GM18508 (cell line): ENCODE measurements at regions not wholly inside any gene's neighbourhood (a gene's known extent, or its start where the extent isn't known, plus 50 kb on each side); places are given as distances from the start of the nearest gene placed in this dataset.
"Not testable (repeated sequence)": the region's sequence is repeated elsewhere in the genome, so short reads cannot be mapped to it uniquely, and the experiment has no call there.

ENCODE experiments used
- ATAC-seq: cut with Tn5 transposase; IDR thresholded peaks from one replicate; pipeline ENCODE4 v1.9.1; 2021; ENCODE audit warnings: moderate number of reproducible peaks; ENCODE audit not compliant: insufficient read depth, unreplicated experiment

DNA sequence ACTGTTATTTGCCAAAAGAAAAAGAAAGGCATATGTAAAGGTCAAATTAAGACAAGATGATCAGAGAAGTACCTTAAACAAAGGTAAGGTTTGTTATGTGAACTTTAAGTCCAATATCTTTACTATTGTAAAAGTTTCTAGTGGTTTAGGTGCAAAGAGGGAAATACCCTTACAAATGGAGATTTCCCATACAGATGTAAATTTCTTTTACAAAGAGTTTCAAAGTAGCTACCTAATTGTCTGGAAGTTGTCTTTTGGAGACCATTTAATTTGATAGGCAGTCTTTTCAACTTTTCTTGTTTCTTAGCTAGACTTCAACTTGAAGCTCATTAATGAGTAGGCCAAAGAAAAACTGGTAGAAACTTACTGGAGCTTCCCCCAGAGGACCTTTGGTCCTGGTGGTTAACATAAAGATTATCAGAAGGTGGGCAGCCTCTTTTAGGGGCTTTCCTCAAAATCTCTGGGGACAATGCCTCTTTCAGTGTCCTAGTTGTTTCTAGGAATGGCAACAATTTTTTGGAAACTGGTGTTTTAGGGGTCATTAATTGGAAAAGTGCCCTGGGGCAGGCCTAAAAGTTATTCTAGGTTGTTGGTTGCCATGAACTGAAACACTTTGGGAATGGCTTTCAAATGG is 297.3 kb downstream of the GUCY2F start:
- ATAC-seq: no peak

DNA sequence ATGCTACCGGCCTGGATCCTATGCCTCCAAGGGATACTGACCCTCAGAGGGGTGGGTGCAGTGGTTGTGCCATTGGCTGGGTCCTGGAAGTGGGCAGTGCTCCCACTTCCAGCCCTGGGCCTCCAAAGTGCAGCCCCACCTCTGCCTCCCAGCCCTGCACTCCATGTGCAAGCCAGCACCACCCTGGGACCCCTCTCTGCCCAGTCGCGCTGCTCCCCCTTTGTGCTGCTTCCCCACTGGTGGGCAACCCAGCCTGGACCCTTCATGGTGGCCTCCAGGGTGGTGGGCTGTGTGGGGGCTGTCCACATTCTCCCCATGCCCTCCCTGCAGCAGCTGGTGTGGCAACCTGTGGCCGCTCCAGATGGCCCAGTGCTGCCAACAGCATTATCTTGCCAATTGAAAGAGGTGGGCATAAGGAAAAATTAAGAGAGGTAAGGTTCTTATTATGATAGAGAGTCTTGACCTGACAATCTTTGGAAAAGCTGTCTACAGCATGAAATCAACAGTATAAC is 309.7 kb downstream of the GUCY2F start:
- no peak for ATAC-seq

DNA sequence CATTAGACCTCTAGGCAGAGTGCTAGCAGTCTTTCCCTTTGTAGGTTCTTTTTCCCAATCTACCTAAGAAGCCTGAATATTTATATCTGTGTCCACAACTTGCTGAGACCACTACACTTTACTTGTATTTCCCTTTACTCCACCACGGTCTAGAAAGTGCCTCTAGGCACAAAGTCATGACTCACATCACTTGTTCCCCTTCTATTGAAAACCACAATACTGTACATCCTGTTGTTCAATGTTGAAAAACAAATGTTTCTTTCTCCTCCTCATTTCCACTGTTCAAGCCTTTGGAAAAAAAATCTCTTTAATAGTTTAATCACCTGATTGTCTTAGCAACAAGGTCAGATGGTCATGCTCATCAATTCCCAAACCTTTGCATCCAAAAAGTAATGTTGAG is 326.7 kb downstream of the GUCY2F start:
- no peak for ATAC-seq

DNA sequence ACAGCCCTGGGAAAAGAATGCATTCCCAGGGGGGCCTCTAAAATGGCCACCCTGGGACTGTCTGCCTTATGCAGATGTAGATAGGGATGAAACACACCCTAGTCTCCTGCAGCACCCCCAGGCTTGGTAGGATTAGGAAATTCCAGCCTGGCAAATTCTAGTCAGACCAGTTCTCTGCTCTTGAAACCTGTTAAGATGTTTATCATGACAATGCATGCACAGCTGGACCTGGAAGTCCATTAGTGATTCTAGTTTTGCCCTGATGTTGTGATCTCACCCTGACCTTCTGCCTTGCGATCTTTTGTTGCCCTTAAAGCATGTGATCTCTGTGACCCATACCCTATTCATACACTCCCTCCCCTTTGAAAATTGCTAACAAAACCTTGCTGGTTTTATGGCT is 337.7 kb downstream of the GUCY2F start:
- not testable (repeated sequence) for ATAC-seq

DNA sequence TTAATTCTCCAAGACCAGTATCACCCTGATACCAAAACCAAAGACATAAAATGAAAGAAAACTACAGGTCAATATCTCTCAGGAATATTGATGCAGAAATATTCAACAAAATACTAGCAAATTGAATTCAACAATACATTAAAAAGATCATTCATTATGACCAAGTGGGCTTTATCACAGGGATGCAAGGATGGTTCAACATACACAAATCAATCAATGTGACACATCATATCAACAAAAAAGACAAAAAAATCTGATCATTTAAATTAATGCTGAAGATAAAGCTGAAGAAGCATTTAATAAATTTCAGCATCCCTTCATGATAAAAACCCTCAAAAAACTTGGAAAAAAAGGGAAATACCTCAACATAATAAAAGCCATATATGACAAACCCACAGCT is 341.4 kb downstream of the GUCY2F start:
- ATAC-seq: no peak

DNA sequence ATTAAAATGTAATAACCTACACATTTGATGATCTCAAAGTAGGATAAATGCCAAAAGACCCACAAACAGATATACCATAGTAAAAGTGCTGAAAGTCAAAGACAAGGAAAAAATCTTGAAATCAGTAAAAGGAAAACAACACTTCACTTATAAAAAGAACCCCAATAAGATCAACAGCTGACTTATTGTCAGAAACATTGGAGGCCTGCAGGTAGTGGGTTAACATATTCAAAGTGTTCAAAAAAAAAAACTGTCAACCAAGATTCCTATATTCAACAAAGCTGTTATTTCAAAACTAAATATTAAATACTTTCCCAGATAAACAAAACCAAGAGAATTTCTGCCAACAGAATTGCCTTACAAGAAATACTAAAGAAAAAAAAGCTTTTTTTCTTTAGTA is 347.1 kb downstream of the GUCY2F start:
- no peak for ATAC-seq

DNA sequence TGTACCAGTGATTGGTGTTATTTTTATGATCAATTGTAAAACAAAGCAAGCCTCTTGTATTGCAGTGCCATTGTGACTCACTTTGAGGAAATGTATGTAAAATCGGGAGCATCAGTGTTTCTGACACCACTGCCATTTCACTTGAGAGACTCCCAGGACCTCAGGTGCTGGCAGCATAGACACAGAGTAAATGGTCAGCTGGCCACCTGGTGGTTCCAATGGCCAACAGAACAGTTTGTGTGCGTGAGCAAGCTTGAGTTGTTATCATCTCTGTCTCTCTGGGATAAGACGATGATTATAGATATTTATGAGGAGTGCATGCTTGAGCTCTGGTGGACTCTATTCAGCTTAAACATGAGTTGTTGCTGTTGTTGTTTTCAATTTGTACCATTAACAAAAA is 356.6 kb downstream of the GUCY2F start:
- no peak for ATAC-seq

DNA sequence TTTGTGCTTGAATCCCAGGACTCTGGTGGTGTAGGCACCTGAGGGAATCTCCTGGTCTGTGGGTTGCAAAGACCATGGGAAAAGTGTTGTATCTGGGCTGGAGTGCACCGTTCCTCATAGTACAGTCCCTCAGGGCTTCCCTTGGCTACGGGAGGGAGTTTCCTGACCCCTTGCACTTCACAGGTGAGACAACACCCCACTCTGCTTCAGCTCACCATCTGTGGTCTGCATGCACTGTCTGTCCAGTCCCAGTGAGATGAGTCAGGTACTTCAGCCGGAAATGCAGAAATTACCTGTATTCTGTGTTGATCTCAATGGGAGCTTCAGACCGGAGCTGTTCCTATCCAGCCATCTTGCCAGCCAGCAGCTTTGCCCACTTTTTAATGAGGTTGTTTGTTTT is 353.0 kb upstream of the IRS4 start:
- no peak for ATAC-seq

DNA sequence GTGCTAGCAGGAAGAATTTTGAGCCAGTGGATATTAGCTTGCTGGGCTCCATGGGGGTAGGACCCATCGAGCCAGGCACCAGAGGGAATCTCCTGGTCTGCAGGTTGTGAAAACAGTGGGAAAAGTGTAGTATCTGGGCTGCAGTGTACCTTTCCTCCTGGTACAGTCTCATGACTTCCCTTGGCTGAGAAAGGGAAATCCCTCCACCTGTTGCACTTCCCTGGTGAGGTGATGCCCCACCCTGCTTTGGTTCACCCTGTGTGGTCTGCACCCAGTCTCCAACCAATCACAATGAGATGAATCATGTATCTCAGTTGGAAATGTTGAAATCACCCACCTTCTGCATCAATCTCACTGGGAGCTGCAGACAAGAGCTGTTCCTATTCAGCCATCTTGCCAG is 341.4 kb upstream of the IRS4 start:
- no peak for ATAC-seq

DNA sequence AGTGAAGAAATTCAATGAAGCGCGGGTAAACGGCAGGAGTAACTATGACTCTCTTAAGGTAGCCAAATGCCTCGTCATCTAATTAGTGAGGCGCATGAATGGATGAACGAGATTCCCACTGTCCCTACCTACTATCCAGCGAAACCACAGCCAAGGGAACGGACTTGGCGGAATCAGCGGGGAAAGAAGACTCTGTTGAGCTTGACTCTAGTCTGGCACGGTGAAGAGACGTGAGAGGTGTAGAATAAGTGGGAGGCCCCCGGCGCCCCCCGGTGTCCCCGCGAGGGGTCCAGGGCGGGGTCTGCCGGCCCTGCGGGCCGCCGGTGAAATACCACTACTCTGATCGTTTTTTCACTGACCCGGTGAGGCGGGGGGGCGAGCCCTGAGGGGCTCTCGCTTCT is 317.8 kb upstream of the IRS4 start:
- ATAC-seq: not testable (repeated sequence)

DNA sequence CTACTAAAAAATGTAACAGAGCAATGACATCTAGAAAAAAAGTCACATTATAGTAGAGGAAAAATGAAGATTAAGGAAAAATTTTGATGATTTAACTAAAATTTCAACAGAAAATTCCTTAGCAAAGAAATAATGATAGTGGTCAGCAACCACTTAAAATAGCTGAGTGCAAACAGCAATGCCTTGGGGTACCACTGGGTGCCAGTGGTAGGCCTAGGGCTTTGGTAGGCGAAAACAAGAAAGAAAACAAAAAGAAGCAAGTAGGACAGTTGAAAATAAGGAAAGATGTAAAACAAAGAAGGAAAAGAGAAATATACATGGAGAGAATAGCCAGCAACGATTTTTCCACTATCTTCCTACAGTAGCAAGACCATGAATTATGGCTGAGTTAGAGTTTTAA is 313.5 kb upstream of the IRS4 start:
- no peak for ATAC-seq

DNA sequence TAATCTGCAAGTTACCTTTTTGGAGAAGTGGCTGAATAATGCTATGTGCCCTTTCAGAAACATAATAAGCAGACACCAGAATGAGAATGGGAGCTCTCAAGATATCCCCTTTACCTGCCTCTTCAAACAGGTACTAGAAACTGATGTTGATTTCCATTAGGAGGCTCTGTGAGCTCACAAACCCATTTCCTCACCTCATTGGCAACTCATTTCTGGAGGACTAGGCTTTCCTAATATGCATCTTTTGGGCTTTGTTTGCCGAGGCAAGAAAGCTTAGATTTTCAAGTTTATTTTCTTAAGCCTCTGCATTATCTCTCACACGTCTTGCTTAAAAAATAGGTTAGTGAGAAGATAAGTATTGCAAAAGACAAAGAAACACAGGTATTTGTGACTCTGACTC is 313.1 kb upstream of the IRS4 start:
- no peak for ATAC-seq

DNA sequence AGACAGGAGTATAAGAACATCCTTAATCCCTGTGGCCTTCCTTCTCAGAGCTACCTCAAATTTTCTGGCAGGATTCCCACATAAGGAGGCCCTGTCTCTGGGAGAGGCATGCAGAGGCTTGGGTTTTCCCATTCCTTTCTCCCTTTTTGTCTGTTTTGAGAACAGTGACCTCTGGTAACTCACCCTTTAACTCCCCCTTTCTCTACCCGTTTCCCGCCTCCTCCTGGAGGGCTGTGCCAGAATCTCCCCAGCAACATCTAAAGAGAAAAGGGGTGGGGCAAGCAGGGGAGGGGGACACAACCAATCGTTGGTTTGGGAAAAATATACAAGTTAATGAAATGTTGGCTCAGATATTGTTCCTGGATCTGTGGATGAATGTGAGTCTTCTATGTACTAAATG is 303.7 kb upstream of the IRS4 start:
- ATAC-seq: no peak

DNA sequence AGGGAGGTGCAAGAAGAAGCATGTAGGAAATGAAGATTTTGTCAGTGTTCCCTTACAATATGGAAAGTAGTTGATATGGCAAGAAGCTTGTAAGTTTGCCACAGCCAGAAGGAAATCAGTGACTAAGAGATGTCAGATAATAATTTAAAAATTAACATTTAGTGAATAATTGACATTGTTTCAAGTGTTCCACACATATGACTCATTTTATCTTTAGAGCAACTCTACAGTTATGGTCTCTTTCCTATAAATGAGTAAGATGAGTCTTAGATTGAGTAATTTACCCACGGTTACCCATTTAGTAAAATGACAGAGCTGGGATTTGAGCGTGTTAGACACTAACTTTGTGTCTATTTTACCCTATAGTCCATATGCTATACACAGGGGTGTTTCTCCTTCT is 300.3 kb upstream of the IRS4 start:
- peak; percentile 89 for ATAC-seq

DNA sequence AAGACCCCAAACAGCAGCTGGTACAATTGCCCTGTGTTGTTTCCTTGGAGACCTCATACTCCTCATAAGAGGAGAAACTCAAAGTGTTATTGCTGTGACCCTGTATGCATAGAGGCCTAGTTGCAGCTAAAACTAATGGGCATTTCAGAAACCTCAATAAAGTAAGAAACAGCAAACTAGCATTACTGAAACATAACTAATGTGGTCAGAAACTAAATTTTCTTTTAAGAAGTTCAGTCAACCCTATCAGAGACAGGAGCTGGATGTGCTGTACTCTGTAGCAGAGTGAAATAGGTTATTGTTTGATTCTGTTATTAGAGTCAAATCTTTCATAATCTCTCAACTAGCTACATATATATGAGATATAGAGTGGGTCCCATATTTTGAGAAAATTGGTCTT is 257.5 kb upstream of the IRS4 start:
- no peak for ATAC-seq

DNA sequence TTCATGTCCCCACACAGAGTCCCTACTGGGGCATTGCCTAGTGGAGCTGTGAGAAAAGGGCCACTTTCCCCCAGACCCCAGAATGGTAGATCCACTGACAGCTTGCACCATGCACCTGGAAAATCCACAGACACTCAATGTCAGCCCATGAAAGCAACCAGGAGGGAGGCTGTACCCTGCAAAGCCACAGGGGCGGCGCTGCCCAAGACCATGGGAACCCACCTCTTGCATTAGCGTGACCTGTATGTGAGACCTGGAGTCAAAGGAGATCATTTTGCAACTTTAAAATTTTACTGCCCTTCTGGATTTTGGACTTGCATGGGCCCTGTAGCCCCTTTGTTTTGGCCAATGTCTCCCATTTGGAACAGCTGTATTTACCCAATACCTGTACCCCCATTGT is 236.5 kb upstream of the IRS4 start:
- ATAC-seq: not testable (repeated sequence)

DNA sequence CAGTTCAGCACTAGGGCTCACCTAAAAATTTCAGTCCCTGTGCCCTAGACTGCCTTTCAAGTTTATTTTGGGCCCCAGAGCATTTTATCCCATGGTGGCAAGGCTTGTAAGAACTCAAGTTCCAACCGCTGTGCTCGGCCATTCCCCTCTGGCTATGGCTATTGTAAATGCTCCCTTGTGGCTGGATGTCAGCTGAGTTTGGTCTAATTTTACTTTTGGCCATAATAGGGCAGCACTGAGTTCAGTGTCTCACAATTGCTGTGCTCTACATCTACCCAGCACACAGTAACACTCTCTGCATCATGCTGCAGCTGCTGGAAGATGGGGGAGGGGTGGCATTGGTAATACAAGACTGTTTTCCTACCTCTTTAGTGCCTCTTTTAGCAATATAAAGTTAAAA is 210.8 kb upstream of the IRS4 start:
- no peak for ATAC-seq

DNA sequence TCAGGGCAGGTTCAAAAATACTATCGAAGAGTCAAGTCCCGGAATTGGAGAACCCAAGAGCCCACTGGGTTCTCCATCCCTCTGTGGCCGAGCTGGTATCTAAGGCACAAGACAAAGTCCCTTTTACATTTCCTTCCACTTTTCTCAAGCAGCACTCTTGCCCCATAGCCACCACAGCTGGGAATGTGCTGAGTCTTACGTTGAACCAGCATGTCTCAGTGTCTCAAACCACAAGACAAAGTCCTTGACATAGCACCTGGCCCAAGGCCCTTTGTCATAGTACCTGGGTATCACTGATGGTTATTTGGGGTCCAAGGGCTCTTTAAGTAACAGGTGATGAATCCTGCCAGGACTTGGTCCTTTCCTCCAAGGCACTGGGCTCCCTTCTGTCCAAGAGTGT is 210.2 kb upstream of the IRS4 start:
- no peak for ATAC-seq

DNA sequence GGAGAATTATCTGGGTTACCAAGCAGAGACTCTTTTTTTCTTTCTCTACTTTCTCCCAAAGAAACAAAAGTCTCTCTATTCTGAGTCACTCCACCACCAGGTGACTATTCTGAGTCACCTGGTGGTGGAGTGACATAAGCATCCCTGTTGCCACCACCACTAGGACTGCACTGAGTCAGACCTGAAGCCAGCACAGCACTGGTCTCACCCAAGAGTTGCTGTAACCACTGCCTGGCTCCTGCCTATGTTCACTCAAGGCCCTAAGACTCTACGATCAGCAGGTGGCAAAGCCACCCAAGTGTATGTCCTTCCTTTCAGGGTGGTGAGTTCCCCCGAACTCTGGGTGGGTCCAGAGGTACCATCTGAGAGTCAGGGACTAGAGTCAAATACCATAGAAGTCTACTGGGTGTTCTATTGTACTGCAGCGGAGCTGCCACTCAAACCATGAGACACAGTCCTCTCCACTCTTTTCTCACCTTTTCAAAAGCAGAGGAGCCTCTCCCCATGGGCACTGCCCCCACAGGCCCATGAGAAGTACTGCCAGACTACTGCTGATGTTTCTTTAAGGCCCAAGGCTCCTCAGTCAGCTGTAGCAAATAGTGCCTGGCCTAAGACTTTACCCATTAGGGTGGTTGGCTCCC is 209.6 kb upstream of the IRS4 start:
- ATAC-seq: no peak

DNA sequence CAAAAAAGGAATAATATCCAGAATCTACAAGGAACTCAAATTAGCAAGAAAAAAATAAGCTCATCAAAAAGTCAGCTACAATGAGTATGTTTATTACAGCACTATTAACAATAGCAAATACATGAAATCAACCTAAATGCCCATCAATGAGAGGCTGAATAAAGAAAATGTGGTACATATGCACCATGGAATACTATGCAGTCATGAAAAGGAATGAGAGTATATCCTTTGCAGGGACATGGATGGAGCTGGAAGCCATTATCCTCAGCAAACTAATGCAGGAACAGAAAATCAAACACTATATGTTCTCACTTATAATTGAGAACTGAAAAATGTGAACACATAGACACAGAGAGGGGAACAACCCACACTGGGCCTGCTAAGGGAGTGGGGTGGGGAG is 178.4 kb upstream of the IRS4 start:
- ATAC-seq: no peak

DNA sequence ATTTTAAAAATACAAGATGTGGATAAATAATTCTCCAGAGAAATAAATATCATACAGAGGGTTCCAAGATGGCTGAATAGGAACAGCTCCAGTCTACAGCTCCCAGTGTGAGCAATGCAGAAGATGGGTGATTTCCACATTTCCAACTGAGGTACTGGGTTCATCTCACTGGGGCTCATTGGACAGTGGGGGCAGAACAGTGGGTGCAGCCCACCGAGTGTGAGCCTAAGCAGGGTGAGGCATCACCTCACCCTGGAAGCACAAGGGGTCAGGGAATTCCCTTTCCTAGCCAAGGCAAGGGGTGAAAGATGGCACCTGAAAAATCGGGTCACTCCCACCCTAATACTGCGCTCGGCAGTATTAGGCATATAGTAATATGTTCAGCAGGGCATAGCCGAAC is 167.5 kb upstream of the IRS4 start:
- ATAC-seq: not testable (repeated sequence)

DNA sequence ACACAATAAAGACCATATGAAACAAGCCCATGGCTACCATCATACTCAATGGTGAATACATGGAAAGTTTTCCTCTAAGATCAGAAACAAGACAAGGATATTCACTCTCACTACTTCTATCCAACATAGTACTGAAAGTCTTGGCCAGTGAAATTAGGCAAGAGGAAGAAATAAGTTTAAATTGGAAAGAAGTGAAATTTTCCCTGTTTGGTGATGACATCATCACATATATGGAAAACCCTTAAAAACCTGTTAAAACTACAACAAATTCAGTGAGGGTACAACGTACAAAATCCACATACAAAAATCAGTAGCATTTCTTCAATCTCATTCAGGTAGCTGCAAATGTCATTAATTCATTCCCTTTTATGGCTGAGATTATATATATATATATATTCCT is 164.0 kb upstream of the IRS4 start:
- no peak for ATAC-seq
